H9 (cell line): ENCODE measurements at regions not wholly inside any gene's neighbourhood (a gene's known extent, or its start where the extent isn't known, plus 50 kb on each side); places are given as distances from the start of the nearest gene placed in this dataset.

Experiments
- DNase-seq: peaks from one replicate; pipeline ENCODE4 v3.0.0-alpha.2; 2017
- H2AFZ ChIP-seq: one replicate; pipeline ENCODE4 v1.6.1; 2013; ENCODE audit warnings: mild to moderate bottlenecking, low read length, control low read depth, moderate library complexity
- H2AK5ac ChIP-seq: 2 replicates; pipeline ENCODE4 v1.6.1; 2013; ENCODE audit warnings: low read length, control low read depth, mixed read lengths; ENCODE audit not compliant: insufficient read length
- H2BK120ac ChIP-seq: one replicate; pipeline ENCODE4 v1.6.1; 2013; ENCODE audit warnings: low read depth, mild to moderate bottlenecking, low read length, control low read depth, inconsistent platforms; ENCODE audit not compliant: poor library complexity, severe bottlenecking
- H2BK12ac ChIP-seq: 2 replicates; pipeline ENCODE4 v1.6.1; 2013; ENCODE audit warnings: low read length, control low read depth, mixed read lengths, low read depth; ENCODE audit not compliant: insufficient read length
- H2BK15ac ChIP-seq: 2 replicates; pipeline ENCODE4 v1.6.1; 2013; ENCODE audit warnings: low read depth, low read length, control low read depth
- H2BK20ac ChIP-seq: one replicate; pipeline ENCODE4 v1.6.1; 2013; ENCODE audit warnings: low read depth, mild to moderate bottlenecking, low read length, control low read depth, inconsistent platforms; ENCODE audit not compliant: poor library complexity, severe bottlenecking
- H2BK5ac ChIP-seq: 2 replicates; pipeline ENCODE4 v1.6.1; 2013; ENCODE audit warnings: low read length, control low read depth, mixed read lengths; ENCODE audit not compliant: insufficient read length
- H3K14ac ChIP-seq: 2 replicates; pipeline ENCODE4 v1.6.1; 2013; ENCODE audit warnings: low read length, control low read depth; ENCODE audit not compliant: insufficient read depth
- H3K18ac ChIP-seq: 2 replicates; pipeline ENCODE4 v1.6.1; 2013; ENCODE audit warnings: low read depth, mild to moderate bottlenecking, mixed read lengths, low read length, control low read depth; ENCODE audit not compliant: insufficient read length
- H3K23ac ChIP-seq: 2 replicates; pipeline ENCODE4 v1.6.1; 2013; ENCODE audit warnings: low read length, control low read depth, mixed read lengths, low read depth; ENCODE audit not compliant: insufficient read length
- H3K23me2 ChIP-seq: 2 replicates; pipeline ENCODE4 v1.6.1; 2013; ENCODE audit warnings: low read depth, mild to moderate bottlenecking, mixed read lengths, low read length, control low read depth; ENCODE audit not compliant: insufficient read length, poor library complexity, severe bottlenecking
- H3K27ac ChIP-seq: 2 replicates; pipeline ENCODE4 v1.5.1; 2013; ENCODE audit warnings: low read length, control low read depth, mixed read lengths, low read depth; ENCODE audit not compliant: insufficient read length
- H3K27me3 ChIP-seq: 2 replicates; pipeline ENCODE4 v1.6.1; 2013; ENCODE audit warnings: low read length, control low read depth, inconsistent platforms; ENCODE audit not compliant: insufficient read depth
- H3K4ac ChIP-seq: 2 replicates; pipeline ENCODE4 v1.6.1; 2013; ENCODE audit warnings: low read depth, mild to moderate bottlenecking, control low read depth, inconsistent platforms, low read length, moderate library complexity
- H3K4me1 ChIP-seq: 2 replicates; pipeline ENCODE4 v1.6.1; 2013; ENCODE audit warnings: low read length, control low read depth, inconsistent platforms; ENCODE audit not compliant: insufficient read depth
- H3K4me2 ChIP-seq: 2 replicates; pipeline ENCODE4 v1.6.1; 2013; ENCODE audit warnings: low read length, control low read depth, mixed read lengths; ENCODE audit not compliant: insufficient read length, insufficient read depth
- H3K56ac ChIP-seq: 2 replicates; pipeline ENCODE4 v1.6.1; 2013; ENCODE audit warnings: low read depth, mild to moderate bottlenecking, mixed read lengths, low read length, control low read depth; ENCODE audit not compliant: insufficient read length
- H3K79me1 ChIP-seq: 2 replicates; pipeline ENCODE4 v1.6.1; 2013; ENCODE audit warnings: low read depth, mild to moderate bottlenecking, moderate library complexity, low read length, control low read depth, inconsistent platforms; ENCODE audit not compliant: insufficient read depth, poor library complexity, severe bottlenecking
- H3K79me2 ChIP-seq: 2 replicates; pipeline ENCODE4 v1.6.1; 2013; ENCODE audit warnings: low read length, control low read depth, inconsistent platforms; ENCODE audit not compliant: insufficient read depth
- H3K9ac ChIP-seq: 2 replicates; pipeline ENCODE4 v1.6.1; 2013; ENCODE audit warnings: low read length, control low read depth, mixed read lengths; ENCODE audit not compliant: insufficient read length; ENCODE audit errors: extremely low read depth
- H3K9me3 ChIP-seq: one replicate; pipeline ENCODE4 v1.6.1; 2013; ENCODE audit warnings: low read depth, low read length, inconsistent platforms; ENCODE audit not compliant: control insufficient read depth
- H3T11ph ChIP-seq: one replicate; pipeline ENCODE4 v1.6.1; 2013; ENCODE audit warnings: mild to moderate bottlenecking, low read length, control low read depth, inconsistent platforms
- H4K20me1 ChIP-seq: one replicate; pipeline ENCODE4 v1.6.1; 2013; ENCODE audit not compliant: control insufficient read depth, insufficient read length, insufficient read depth
- H4K5ac ChIP-seq: 2 replicates; pipeline ENCODE4 v1.6.1; 2013; ENCODE audit warnings: low read depth, mild to moderate bottlenecking, mixed read lengths, low read length, control low read depth; ENCODE audit not compliant: insufficient read length
- H4K8ac ChIP-seq: replicated peaks from 2 replicates; pipeline ENCODE4 v1.6.1; 2013; ENCODE audit warnings: low read length, control low read depth, mixed read lengths, low read depth; ENCODE audit not compliant: insufficient read length
- H4K91ac ChIP-seq: 2 replicates; pipeline ENCODE4 v1.6.1; 2013; ENCODE audit warnings: low read depth, mild to moderate bottlenecking, moderate library complexity, mixed read lengths, low read length, control low read depth; ENCODE audit not compliant: insufficient read length
- H3K27ac Mint-ChIP-seq, 3 experiments: 2 replicates in 2 of 3; 3 replicates in 1 of 3; pipeline ENCODE4 v1.8.0; 2020 to 2021; ENCODE audit warnings: mixed read lengths in 3 of 3, mild to moderate bottlenecking in 1 of 3, moderate library complexity in 1 of 3
- H3K27me3 Mint-ChIP-seq: 2 replicates; pipeline ENCODE4 v1.8.0; 2021; ENCODE audit warnings: low read depth, mild to moderate bottlenecking, moderate library complexity, mixed read lengths
- H3K36me3 Mint-ChIP-seq, 3 experiments: 2 replicates in 2 of 3; 3 replicates in 1 of 3; pipeline ENCODE4 v1.8.0; 2020 to 2021; ENCODE audit warnings: low read depth in 3 of 3, mixed read lengths in 3 of 3; ENCODE audit not compliant: insufficient read depth in 1 of 3
- H3K4me1 Mint-ChIP-seq, 2 experiments: 2 replicates each; pipeline ENCODE4 v1.8.0; 2020; ENCODE audit warnings: mixed read lengths in 2 of 2
- H3K4me3 Mint-ChIP-seq, 2 experiments: 2 replicates in 1 of 2; 3 replicates in 1 of 2; pipeline ENCODE4 v1.8.0; 2020 to 2021; ENCODE audit warnings: mild to moderate bottlenecking in 2 of 2, mixed read lengths in 2 of 2, moderate library complexity in 1 of 2
- H3K9me3 Mint-ChIP-seq, 2 experiments: 2 replicates in 1 of 2; 3 replicates in 1 of 2; pipeline ENCODE4 v1.8.0; 2020; ENCODE audit warnings: mild to moderate bottlenecking in 2 of 2, mixed read lengths in 2 of 2, moderate library complexity in 1 of 2
- WGBS: extraction: QIAGEN DNeasy Blood & Tissue Kit; methylation state at CpG from one replicate; pipeline ENCODE4 v1.1.7; 2013; ENCODE audit warnings: missing lambda C conversion rate, low lambda C conversion rate, mixed read lengths; ENCODE audit not compliant: insufficient read length; ENCODE audit errors: extremely low coverage; 5-methylcytosine and 5-hydroxymethylcytosine counted together
- TF ChIP-seq, protein P1 (sequence below): fragments of 200-600 bp; sonication (generic); conservative IDR thresholded peaks from 3 replicates; pipeline ENCODE4 v1.8.0; 2021; ENCODE audit warnings: antibody characterized with exemption, mild to moderate bottlenecking

GRCh38 chr12:20096430-20096829 lies 271.9 kb upstream of the PDE3A start:
- Histone ChIP-seq H3K14ac (no peak overlapping the region), H2AK5ac (no peak overlapping the region), H3K23ac (no peak overlapping the region), H3K4me2 (no peak overlapping the region), H2BK15ac (no peak overlapping the region), H3K4me1 (no peaks in the 10 kb centered on the region; the same call in 1 of the 2 replicates), H3K9me3 (no peaks in the 10 kb centered on the region), H3K56ac (no peak overlapping the region), H3K79me2 (no peaks in the 10 kb centered on the region), H3K9ac (no peak overlapping the region), H2AFZ (no peak overlapping the region), H2BK20ac (no peak overlapping the region), H3K27ac (no peak overlapping the region), H3K27me3 (no peaks in the 10 kb centered on the region), H2BK5ac (no peak overlapping the region), H2BK12ac (no peak overlapping the region), H4K8ac (no peak overlapping the region), H4K20me1 (no peaks in the 10 kb centered on the region), H3K23me2 (no peaks in the 10 kb centered on the region), H3K4ac (no peak overlapping the region), H4K5ac (no peak overlapping the region), H3K79me1 (no peaks in the 10 kb centered on the region), H3T11ph (no peak overlapping the region), H2BK120ac (no peak overlapping the region), H3K18ac (no peak overlapping the region), H4K91ac (no peak overlapping the region)
- DNase-seq, result no peak
- H3K27ac Mint-ChIP-seq, result peak overlapping the region in 2 of 3 experiments; percentile 7 to 42; a peak in 1 of 7 replicates
- no CpG with 5 or more reads among the region's 6 CpGs for WGBS
- H3K9me3 Mint-ChIP-seq, result peaks cover under 1 to 7% of the 10 kb centered on the region in 2 experiments; a peak in 4 of 5 replicates
- peaks cover 27 to 34% of the 10 kb centered on the region in 2 experiments for H3K4me1 Mint-ChIP-seq
- H3K27me3 Mint-ChIP-seq, result peaks cover 3% of the 10 kb centered on the region; the same call in 1 of the 2 replicates
- TF ChIP-seq, protein P1, sequence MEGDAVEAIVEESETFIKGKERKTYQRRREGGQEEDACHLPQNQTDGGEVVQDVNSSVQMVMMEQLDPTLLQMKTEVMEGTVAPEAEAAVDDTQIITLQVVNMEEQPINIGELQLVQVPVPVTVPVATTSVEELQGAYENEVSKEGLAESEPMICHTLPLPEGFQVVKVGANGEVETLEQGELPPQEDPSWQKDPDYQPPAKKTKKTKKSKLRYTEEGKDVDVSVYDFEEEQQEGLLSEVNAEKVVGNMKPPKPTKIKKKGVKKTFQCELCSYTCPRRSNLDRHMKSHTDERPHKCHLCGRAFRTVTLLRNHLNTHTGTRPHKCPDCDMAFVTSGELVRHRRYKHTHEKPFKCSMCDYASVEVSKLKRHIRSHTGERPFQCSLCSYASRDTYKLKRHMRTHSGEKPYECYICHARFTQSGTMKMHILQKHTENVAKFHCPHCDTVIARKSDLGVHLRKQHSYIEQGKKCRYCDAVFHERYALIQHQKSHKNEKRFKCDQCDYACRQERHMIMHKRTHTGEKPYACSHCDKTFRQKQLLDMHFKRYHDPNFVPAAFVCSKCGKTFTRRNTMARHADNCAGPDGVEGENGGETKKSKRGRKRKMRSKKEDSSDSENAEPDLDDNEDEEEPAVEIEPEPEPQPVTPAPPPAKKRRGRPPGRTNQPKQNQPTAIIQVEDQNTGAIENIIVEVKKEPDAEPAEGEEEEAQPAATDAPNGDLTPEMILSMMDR, result no peak
- H3K36me3 Mint-ChIP-seq, result peaks cover 3 to 7% (median 5%) of the 10 kb centered on the region in 3 experiments; a peak in 4 of 7 replicates
- H3K4me3 Mint-ChIP-seq, result no peak overlapping the region
